Gastroesophageal sphincter (tissue), 4 donors: ENCODE measurements at regions not wholly inside any gene's neighbourhood (a gene's known extent, or its start where the extent isn't known, plus 50 kb on each side); places are given as distances from the start of the nearest gene placed in this dataset.

ENCODE experiments used
- ATAC-seq: fragments of 150-250 bp; one replicate; pipeline ENCODE4 v1.9.1; 2016; ENCODE audit warnings: mild to moderate bottlenecking, moderate library complexity
- H3K27ac ChIP-seq, 4 donors: fragments of 200-600 bp; sonication (generic) in 3 of 4; 1 replicate in 3 of 4; 2 replicates in 1 of 4; pipeline ENCODE4 v1.5.1; 2016 to 2019
- H3K27me3 ChIP-seq: fragments of 200-600 bp; sonication (generic); one replicate; pipeline ENCODE4 v1.5.1; 2019
- H3K36me3 ChIP-seq, 2 donors: fragments of 200-600 bp; sonication (generic); one replicate each; pipeline ENCODE4 v1.5.1; 2019; ENCODE audit warnings: control low read depth in 1 of 2
- H3K4me1 ChIP-seq, 3 donors: fragments of 200-600 bp; sonication (generic); 1 replicate in 2 of 3; 2 replicates in 1 of 3; pipeline ENCODE4 v1.5.1; 2016 to 2019; ENCODE audit warnings: control low read depth in 2 of 3
- H3K4me3 ChIP-seq, 2 donors: fragments of 200-600 bp; sonication (generic); one replicate each; pipeline ENCODE4 v1.5.1; 2019; ENCODE audit warnings: mild to moderate bottlenecking in 1 of 2, moderate library complexity in 1 of 2
- H3K9me3 ChIP-seq, 3 donors: fragments of 200-600 bp; sonication (generic); one replicate each; pipeline ENCODE4 v1.5.1; 2017 to 2019; ENCODE audit warnings: control low read depth in 2 of 3
- CTCF ChIP-seq, 4 experiments: fragments of 200-600 bp in 2 of 4; fragments of 450-650 bp in 2 of 4; sonication (generic) in 1 of 4; IDR thresholded peaks; one replicate each; pipeline ENCODE4 v1.5.1; 2017 to 2019; ENCODE audit warnings: antibody characterized with exemption in 4 of 4, mild to moderate bottlenecking in 2 of 4, moderate library complexity in 2 of 4
- EP300 ChIP-seq: sonication (generic); formaldehyde crosslinking; IDR thresholded peaks from one replicate; pipeline ENCODE4 v1.6.1; 2017; ENCODE audit warnings: antibody characterized with exemption, mild to moderate bottlenecking
- POLR2A ChIP-seq, 2 donors: fragments of 450-650 bp; IDR thresholded peaks; one replicate each; pipeline ENCODE4 v1.6.1; 2017; ENCODE audit warnings: antibody characterized with exemption in 2 of 2, mild to moderate bottlenecking in 2 of 2, moderate library complexity in 1 of 2
- POLR2AphosphoS5 ChIP-seq: sonication (generic); formaldehyde crosslinking; IDR thresholded peaks from one replicate; pipeline ENCODE4 v1.6.1; 2017; ENCODE audit warnings: antibody characterized with exemption
- WGBS, 2 donors: methylation state at CpG; one replicate each; pipeline ENCODE4 v1.1.5; 2018; ENCODE audit warnings: low coverage in 1 of 2; 5-methylcytosine and 5-hydroxymethylcytosine counted together

GRCh38 chr12:108440736-108441135, 74.3 kb upstream of the FICD start:
- no peak for ATAC-seq
- no CpG with 5 or more reads among the region's 2 CpGs for WGBS, 2 donors
- TF ChIP-seq POLR2AphosphoS5 (no peak), EP300 (no peak), CTCF (IDR thresholded peaks at IDR 0.05) (no peak), POLR2A (IDR thresholded peaks at IDR 0.05) (no peak)

GRCh38 chr12:108438667-108439066, 76.4 kb upstream of the FICD start:
- Histone ChIP-seq H3K4me1 (no peaks in the 10 kb centered on the region), H3K9me3 (no peaks in the 10 kb centered on the region), H3K4me3 (no peak overlapping the region), H3K36me3 (no peaks in the 10 kb centered on the region), H3K27me3 (no peaks in the 10 kb centered on the region), H3K27ac (no peak overlapping the region)
- ATAC-seq, result no peak
- 83 to 93% methylated on average over 1 of the region's 1 CpG for whole genome bisulfite sequencing, 2 donors
- TF ChIP-seq CTCF (IDR thresholded peaks at IDR 0.05), result no peak
- no peak for TF ChIP-seq EP300
- no peak for TF ChIP-seq POLR2AphosphoS5
- no peak for TF ChIP-seq POLR2A (IDR thresholded peaks at IDR 0.05)

More at GRCh38 chr12:108440736-108441135, 74.3 kb upstream of the FICD start:
- Histone ChIP-seq H3K27ac (no peak overlapping the region), H3K9me3 (no peaks in the 10 kb centered on the region), H3K27me3 (no peaks in the 10 kb centered on the region), H3K4me1 (no peaks in the 10 kb centered on the region), H3K36me3 (no peaks in the 10 kb centered on the region), H3K4me3 (no peak overlapping the region)

- Histone ChIP-seq H3K27ac (no peak overlapping the region), H3K4me3 (no peak overlapping the region), H3K9me3 (no peaks in the 10 kb centered on the region), H3K4me1 (no peaks in the 10 kb centered on the region), H3K36me3 (no peaks in the 10 kb centered on the region), H3K27me3 (no peaks in the 10 kb centered on the region)
- ATAC-seq, result no peak
- WGBS, 2 donors, result 69 to 74% methylated on average over 5 to 6 of the region's 8 CpGs
- TF ChIP-seq POLR2AphosphoS5 (no peak), EP300 (no peak), POLR2A (IDR thresholded peaks at IDR 0.05) (no peak), CTCF (IDR thresholded peaks at IDR 0.05) (no peak)
Observed at GRCh38 chr12:108432423-108433121, 82.5 kb upstream of the FICD start.

GRCh38 chr12:108430926-108431325, 84.2 kb upstream of the FICD start:
- Histone ChIP-seq H3K4me3 (no peak overlapping the region), H3K36me3 (no peaks in the 10 kb centered on the region), H3K4me1 (no peaks in the 10 kb centered on the region), H3K27me3 (no peaks in the 10 kb centered on the region), H3K9me3 (no peaks in the 10 kb centered on the region), H3K27ac (no peak overlapping the region)
- WGBS, 2 donors, result 0 to 80% methylated on average over 1 of the region's 1 CpG
- TF ChIP-seq EP300 (no peak), CTCF (IDR thresholded peaks at IDR 0.05) (no peak), POLR2A (IDR thresholded peaks at IDR 0.05) (no peak), POLR2AphosphoS5 (no peak)
- ATAC-seq, result no peak

- Histone ChIP-seq H3K4me3 (no peak overlapping the region), H3K27me3 (no peaks in the 10 kb centered on the region), H3K9me3 (no peaks in the 10 kb centered on the region), H3K4me1 (no peaks in the 10 kb centered on the region), H3K27ac (no peak overlapping the region), H3K36me3 (no peaks in the 10 kb centered on the region)
- TF ChIP-seq CTCF (IDR thresholded peaks at IDR 0.05) (no peak), POLR2A (IDR thresholded peaks at IDR 0.05) (no peak), POLR2AphosphoS5 (no peak), EP300 (no peak)
- WGBS, 2 donors, result 35 to 42% methylated on average over 6 of the region's 6 CpGs
- ATAC-seq, result no peak
Observed at GRCh38 chr12:108430245-108430644, 84.8 kb upstream of the FICD start.
